H1 (cell line): ENCODE measurements at regions not wholly inside any gene's neighbourhood (a gene's known extent, or its start where the extent isn't known, plus 50 kb on each side); places are given as distances from the start of the nearest gene placed in this dataset.

Experiments used
- CTCF ChIA-PET: fragments of 300-600 bp; sonication (Branson Sonifier 250); formaldehyde crosslinking; loops from one replicate; lab custom pipeline; 2021; ENCODE audit not compliant: partially characterized antibody; lab: Charles Lee
- POLR2A ChIA-PET: fragments of 300-600 bp; sonication (Branson Sonifier 250); formaldehyde crosslinking; loops from one replicate; lab custom pipeline; 2021; ENCODE audit warnings: inconsistent platforms; ENCODE audit not compliant: partially characterized antibody; lab: Charles Lee
- DNase-seq, 2 experiments: peaks; one replicate each; pipeline versions ENCODE4 v3.0.0 to v3.0.0-alpha.2; 2010 to 2022; ENCODE audit warnings: low spot score in 2 of 2, low read depth in 1 of 2, mixed read lengths in 1 of 2
- FAIRE-seq: peaks from 2 replicates; lab custom pipeline; 2011; peaks lifted over from hg19 to GRCh38; lab: Jason Lieb, UNC
- H2AFZ ChIP-seq: 2 replicates; pipeline ENCODE4 v1.8.1; 2012; ENCODE audit warnings: low read length, inconsistent platforms
- H2AK5ac ChIP-seq: 2 replicates; pipeline ENCODE4 v1.6.1; 2013; ENCODE audit warnings: low read depth, low read length
- H2BK120ac ChIP-seq: replicated peaks from 2 replicates; pipeline ENCODE3; 2013; ENCODE audit warnings: low read depth, low read length, inconsistent platforms
- H2BK12ac ChIP-seq: 2 replicates; pipeline ENCODE4 v1.6.1; 2013; ENCODE audit warnings: low read depth, low read length
- H2BK15ac ChIP-seq: 2 replicates; pipeline ENCODE4 v1.6.1; 2013; ENCODE audit warnings: low read length
- H2BK20ac ChIP-seq: 2 replicates; pipeline ENCODE4 v1.6.1; 2013; ENCODE audit warnings: low read length
- H2BK5ac ChIP-seq: 2 replicates; pipeline ENCODE4 v1.6.1; 2013; ENCODE audit warnings: low read depth, low read length
- H3K14ac ChIP-seq: 2 replicates; pipeline ENCODE4 v1.6.1; 2013; ENCODE audit warnings: inconsistent platforms; ENCODE audit not compliant: insufficient read length
- H3K18ac ChIP-seq: 2 replicates; pipeline ENCODE4 v1.6.1; 2013; ENCODE audit warnings: low read length; ENCODE audit errors: extremely low read depth
- H3K23ac ChIP-seq: 2 replicates; pipeline ENCODE4 v1.6.1; 2013; ENCODE audit warnings: inconsistent platforms; ENCODE audit not compliant: insufficient read length
- H3K23me2 ChIP-seq: 2 replicates; pipeline ENCODE4 v1.6.1; 2013; ENCODE audit warnings: low read depth, low read length
- H3K27ac ChIP-seq: 2 replicates; pipeline ENCODE4 v1.6.1; 2011; ENCODE audit warnings: low read depth, low read length, inconsistent platforms
- H3K27me3 ChIP-seq, 4 experiments: replicated peaks in 1 of 4; 1 replicate in 1 of 4; 2 replicates in 3 of 4; pipeline versions ENCODE4 v1.6.1 to v1.8.1; 2011 to 2013; ENCODE audit warnings: low read length in 3 of 4, mild to moderate bottlenecking in 3 of 4, inconsistent platforms in 2 of 4, mixed read lengths in 2 of 4, moderate library complexity in 1 of 4; ENCODE audit not compliant: control insufficient read depth in 3 of 4, insufficient read depth in 3 of 4; ENCODE audit errors: extremely low read depth in 1 of 4
- H3K36me3 ChIP-seq, 4 experiments: 2 replicates each; pipeline versions ENCODE4 v1.6.1 to v1.8.1; 2011 to 2013; ENCODE audit warnings: mild to moderate bottlenecking in 4 of 4, low read length in 3 of 4, moderate library complexity in 2 of 4, control low read depth in 1 of 4, inconsistent platforms in 1 of 4; ENCODE audit not compliant: insufficient read depth in 4 of 4, control insufficient read depth in 2 of 4
- H3K4ac ChIP-seq: replicated peaks from 2 replicates; pipeline ENCODE3; 2013; ENCODE audit warnings: low read length, low read depth, mixed read lengths, inconsistent platforms; ENCODE audit not compliant: insufficient read length
- H3K4me1 ChIP-seq, 4 experiments: replicated peaks in 1 of 4; 1 replicate in 1 of 4; 2 replicates in 3 of 4; pipeline versions ENCODE4 v1.6.1 to v1.8.1; 2011 to 2013; ENCODE audit warnings: low read length in 3 of 4, inconsistent platforms in 2 of 4, mixed read lengths in 1 of 4; ENCODE audit not compliant: insufficient read depth in 4 of 4, control insufficient read depth in 3 of 4
- H3K4me2 ChIP-seq, 2 experiments: 2 replicates each; pipeline versions ENCODE4 v1.6.1 to v1.8.1; 2011 to 2013; ENCODE audit warnings: low read depth in 2 of 2, low read length in 2 of 2, control low read depth in 1 of 2, inconsistent platforms in 1 of 2, mild to moderate bottlenecking in 1 of 2; ENCODE audit not compliant: insufficient read depth in 1 of 2
- H3K4me3 ChIP-seq, 4 experiments: fragments of 200-600, 300-600 bp in 1 of 4; sonication (generic), shearing (Covaris generic), sonication (Bioruptor Twin) in 1 of 4; 2 replicates each; pipeline versions ENCODE4 v1.5.1 to v1.8.1; 2011 to 2016; ENCODE audit warnings: low read length in 4 of 4, low read depth in 3 of 4, control low read depth in 2 of 4, inconsistent platforms in 2 of 4, mild to moderate bottlenecking in 2 of 4, mixed read lengths in 1 of 4, moderate library complexity in 1 of 4; ENCODE audit not compliant: insufficient read depth in 2 of 4; ENCODE audit errors: extremely low read depth in 1 of 4
- H3K56ac ChIP-seq: replicated peaks from 2 replicates; pipeline ENCODE3; 2013; ENCODE audit warnings: low read depth, mild to moderate bottlenecking, mixed read lengths, low read length, inconsistent platforms; ENCODE audit not compliant: insufficient read length
- H3K79me1 ChIP-seq: 2 replicates; pipeline ENCODE4 v1.6.1; 2013; ENCODE audit warnings: low read depth, low read length, control low read depth
- H3K79me2 ChIP-seq, 2 experiments: 2 replicates each; pipeline versions ENCODE4 v1.6.1 to v1.8.1; 2012 to 2013; ENCODE audit warnings: low read length in 2 of 2, mild to moderate bottlenecking in 2 of 2, inconsistent platforms in 1 of 2; ENCODE audit not compliant: insufficient read depth in 2 of 2, control insufficient read depth in 1 of 2
- H3K9ac ChIP-seq, 4 experiments: replicated peaks in 1 of 4; 1 replicate in 1 of 4; 2 replicates in 3 of 4; pipeline versions ENCODE4 v1.6.1 to v1.8.1; 2011 to 2013; ENCODE audit warnings: low read depth in 3 of 4, low read length in 3 of 4, control low read depth in 2 of 4, mild to moderate bottlenecking in 2 of 4, moderate library complexity in 2 of 4, inconsistent platforms in 1 of 4; ENCODE audit errors: extremely low read depth in 1 of 4
- H3K9me3 ChIP-seq, 2 experiments: 2 replicates each; pipeline versions ENCODE4 v1.6.1 to v1.8.1; 2012 to 2013; ENCODE audit warnings: mild to moderate bottlenecking in 2 of 2, moderate library complexity in 2 of 2, control low read depth in 1 of 2, inconsistent platforms in 1 of 2, low read depth in 1 of 2, low read length in 1 of 2, mixed read lengths in 1 of 2; ENCODE audit not compliant: insufficient read depth in 2 of 2
- H4K20me1 ChIP-seq, 2 experiments: replicated peaks in 1 of 2; 2 replicates each; pipeline versions ENCODE3 to v1.8.1; 2011 to 2013; ENCODE audit warnings: inconsistent platforms in 2 of 2, low read length in 2 of 2, mild to moderate bottlenecking in 1 of 2; ENCODE audit not compliant: insufficient read depth in 2 of 2, control insufficient read depth in 1 of 2
- H4K5ac ChIP-seq: 2 replicates; pipeline ENCODE4 v1.6.1; 2013; ENCODE audit warnings: low read length, low read depth, mixed read lengths, inconsistent platforms; ENCODE audit not compliant: insufficient read length
- H4K8ac ChIP-seq: 2 replicates; pipeline ENCODE4 v1.8.0; 2013; ENCODE audit warnings: mild to moderate bottlenecking, moderate library complexity, low read length, inconsistent platforms; ENCODE audit not compliant: insufficient read depth; ENCODE audit errors: extremely low read depth
- H4K91ac ChIP-seq: replicated peaks from 2 replicates; pipeline ENCODE3; 2013; ENCODE audit warnings: low read length, mixed read lengths, inconsistent platforms; ENCODE audit not compliant: insufficient read length
- ASH2L ChIP-seq: fragments of 200-600, 300-600 bp; sonication (generic); IDR thresholded peaks from one replicate; pipeline ENCODE4 v1.7.1; 2017; ENCODE audit warnings: low read length
- CTBP2 ChIP-seq: IDR thresholded peaks from 2 replicates; pipeline ENCODE4 v1.7.0; 2011; ENCODE audit warnings: borderline replicate concordance, mild to moderate bottlenecking, moderate library complexity, mixed read lengths, low read length; ENCODE audit not compliant: insufficient read depth, insufficient read length
- EP300 ChIP-seq, 2 experiments: IDR thresholded peaks; 1 replicate in 1 of 2; 2 replicates in 1 of 2; pipeline ENCODE4 v1.6.1; 2011 to 2012; ENCODE audit warnings: low read depth in 2 of 2, low read length in 2 of 2, mild to moderate bottlenecking in 2 of 2, borderline replicate concordance in 1 of 2, inconsistent platforms in 1 of 2, moderate library complexity in 1 of 2
- EZH2 ChIP-seq: fragments of 200-600 bp; sonication (generic); IDR thresholded peaks from 2 replicates; pipeline ENCODE4 v1.7.1; 2012; ENCODE audit warnings: low read depth, mild to moderate bottlenecking, moderate library complexity, low read length, inconsistent platforms; ENCODE audit not compliant: severe bottlenecking
- KDM4A ChIP-seq: IDR thresholded peaks from one replicate; pipeline ENCODE4 v1.7.1; 2012; ENCODE audit warnings: low read depth, mild to moderate bottlenecking, moderate library complexity, low read length, inconsistent platforms; ENCODE audit not compliant: severe bottlenecking
- NRF1 ChIP-seq: IDR thresholded peaks from 2 replicates; pipeline ENCODE4 v1.6.1; 2011; ENCODE audit warnings: mild to moderate bottlenecking, low read depth, low read length, improper control_type of control experiment
- PHF8 ChIP-seq: fragments of 200-600 bp; sonication (generic); conservative IDR thresholded peaks from 2 replicates; pipeline ENCODE4 v1.7.1; 2012; ENCODE audit warnings: low read depth, mild to moderate bottlenecking, inconsistent platforms, low read length, moderate library complexity
- RAD21 ChIP-seq, 2 experiments: IDR thresholded peaks in 1 of 2; conservative IDR thresholded peaks in 1 of 2; 2 replicates each; pipeline ENCODE4 v1.6.1; 2011; ENCODE audit warnings: low read depth in 2 of 2, low read length in 2 of 2, improper control_type of control experiment in 1 of 2, inconsistent platforms in 1 of 2, mild to moderate bottlenecking in 1 of 2, moderate library complexity in 1 of 2
- SP4 ChIP-seq: IDR thresholded peaks from 2 replicates; pipeline ENCODE4 v1.6.1; 2012; ENCODE audit warnings: low read length, inconsistent platforms
- SRF ChIP-seq: IDR thresholded peaks from 2 replicates; pipeline ENCODE4 v1.6.1; 2011; ENCODE audit warnings: mild to moderate bottlenecking, low read depth, low read length, moderate library complexity
- SUZ12 ChIP-seq: fragments of 200-600 bp; sonication (generic); IDR thresholded peaks from 2 replicates; pipeline ENCODE4 v1.6.1; 2012; ENCODE audit warnings: mild to moderate bottlenecking, inconsistent platforms, low read length, moderate library complexity, mixed read lengths
- WGBS, 2 experiments: shearing (Covaris generic) in 1 of 2; methylation state at CpG; one replicate each; pipeline versions ENCODE4 v1.1.6 to v1.1.7; 2013 to 2015; ENCODE audit warnings: low lambda C conversion rate in 2 of 2, mixed read lengths in 2 of 2, inconsistent platforms in 1 of 2, low coverage in 1 of 2, missing lambda C conversion rate in 1 of 2; ENCODE audit not compliant: insufficient replicate concordance in 2 of 2, insufficient coverage in 1 of 2, insufficient read length in 1 of 2; ENCODE audit errors: extremely low coverage in 1 of 2, missing lambda C conversion rate in 1 of 2; 5-methylcytosine and 5-hydroxymethylcytosine counted together

GRCh38 chr2:174682007-174682577 is 82.2 kb downstream of the CHRNA1 start:
- Histone ChIP-seq H3K14ac (no peak overlapping the region), H2BK20ac (no peak overlapping the region), H2BK12ac (no peak overlapping the region), H3K18ac (no peak overlapping the region), H4K8ac (peak overlapping the region; percentile 72), H3K27ac (no peak overlapping the region), H3K9me3 (no peaks in the 10 kb centered on the region), H4K20me1 (peaks cover 2% of the 10 kb centered on the region in 2 experiments), H3K9ac (peak overlapping the region in 3 of 4 experiments; percentile 5 to 44 (median 31); a peak in 5 of 7 replicates), H2BK120ac (no peak overlapping the region), H2BK15ac (no peak overlapping the region), H3K4me2 (peak overlapping the region; percentile 84 to 89), H2AFZ (peak overlapping the region; percentile 13; the same call in 1 of the 2 replicates), H4K5ac (no peak overlapping the region), H3K27me3 (peaks cover 5 to 29% (median 23%) of the 10 kb centered on the region in 4 experiments), H3K36me3 (no peaks in the 10 kb centered on the region), H2AK5ac (no peak overlapping the region), H2BK5ac (no peak overlapping the region), H3K79me2 (no peaks in the 10 kb centered on the region), H3K4ac (no peak overlapping the region), H3K4me1 (peaks cover 2 to 6% (median 2%) of the 10 kb centered on the region in 4 experiments; a peak in 5 of 7 replicates), H3K23ac (no peak overlapping the region), H3K4me3 (peak overlapping the region; percentile 58 to 76 (median 62)), H4K91ac (no peak overlapping the region), H3K56ac (no peak overlapping the region), H3K23me2 (peaks cover 12% of the 10 kb centered on the region; the same call in 1 of the 2 replicates), H3K79me1 (no peaks in the 10 kb centered on the region)
- CTCF ChIA-PET = interaction anchor here (1.2 to 11.2 kb wide), 2 partner anchors 15 to 219 kb away, joined by 6 to 170 read pairs; no protein-coding TSS in a partner anchor
- 1% methylated on average over 32 of the region's 52 CpGs; no CpG with 5 or more reads in 1 of the 2 experiments for WGBS, 2 experiments
- POLR2A ChIA-PET = interaction anchor here (0.9 to 1.3 kb wide), 2 partner anchors 12 to 15 kb away, joined by 3 to 7 read pairs; no protein-coding TSS in a partner anchor
- no peak for FAIRE-seq
- peak in 1 of 2 experiments; percentile 66 for DNase-seq
- TF ChIP-seq RAD21 (IDR thresholded peaks at IDR 0.05 in 1 of 2, conservative IDR thresholded peaks at IDR 0.05 in 1 of 2; ENCODE audit: low read depth in 2 of 2, low read length in 2 of 2) (no peak), CTBP2 (no peak), SP4 (0 out of 2 replicates have a peak, but pooled peaks have one; percentile 48), SUZ12 (peak; percentile 56), ASH2L (peak; percentile 42), NRF1 (no peak), EZH2 (peak; percentile 21), EP300 (IDR thresholded peaks at IDR 0.05; ENCODE audit: borderline replicate concordance in 1 of 2, low read depth in 2 of 2, low read length in 2 of 2) (no peak), SRF (no peak), PHF8 (no peak; the same call in 1 of the 2 replicates), KDM4A (peak; percentile 98)
